ENCODE measurements at regions not wholly inside any gene's neighbourhood (a gene's known extent, or its start where the extent isn't known, plus 50 kb on each side); places are given as distances from the start of the nearest gene placed in this dataset.

DNA sequence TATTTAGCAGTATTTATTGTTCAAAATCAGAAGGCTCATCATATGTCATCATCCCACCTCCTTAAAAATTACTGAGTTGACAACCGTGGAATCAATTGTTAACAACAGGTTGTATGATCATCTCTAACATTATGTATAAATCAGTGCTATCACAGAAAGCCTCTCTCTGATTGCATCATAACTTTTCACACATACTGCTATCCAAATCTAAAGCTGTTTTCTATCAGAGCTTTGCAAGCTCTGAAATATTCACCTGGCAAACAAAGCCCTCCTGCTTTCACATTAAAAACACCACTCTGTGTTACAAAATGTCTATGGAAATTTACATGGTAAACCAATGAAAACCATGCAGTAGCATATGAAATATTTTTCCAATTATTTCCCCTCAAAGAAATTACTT is 310.0 kb downstream of the PDGFC start:
- Histone ChIP-seq H3K14ac (replicated peaks; ENCODE audit: low read depth, low read length) (no peak overlapping the region), H2BK20ac (ENCODE audit: low read depth, low read length) (no peak overlapping the region), H4K8ac (ENCODE audit: low read depth in 2 of 2, low read length in 2 of 2) (no peak overlapping the region), H2BK15ac (ENCODE audit: low read depth, low read length) (no peak overlapping the region), H3K36me3 (ENCODE audit: control insufficient read depth, insufficient read depth, low read length) (no peaks in the 10 kb centered on the region), H2BK5ac (ENCODE audit: low read depth, low read length, poor library complexity, severe bottlenecking) (no peak overlapping the region), H3K4ac (ENCODE audit: low read depth, low read length) (no peak overlapping the region), H3K18ac (ENCODE audit: low read depth, low read length) (no peak overlapping the region), H4K20me1 (ENCODE audit: insufficient read depth, low read length) (no peaks in the 10 kb centered on the region), H3K27ac (ENCODE audit: insufficient read depth, low read length) (no peak overlapping the region), H3K27me3 (ENCODE audit: control insufficient read depth, insufficient read depth, low read length) (no peaks in the 10 kb centered on the region), H2BK120ac (ENCODE audit: low read depth, low read length) (no peak overlapping the region), H3K4me1 (ENCODE audit: control insufficient read depth, insufficient read depth, low read length) (no peaks in the 10 kb centered on the region), H3K9me1 (ENCODE audit: insufficient read depth, low read length) (no peaks in the 10 kb centered on the region), H3K23ac (ENCODE audit: low read depth, low read length) (no peak overlapping the region), H2AFZ (replicated peaks; ENCODE audit: low read length, poor library complexity) (no peak overlapping the region), H4K5ac (ENCODE audit: low read depth, low read length) (no peak overlapping the region), H2AK5ac (ENCODE audit: low read depth, low read length) (no peak overlapping the region), H3K79me1 (ENCODE audit: low read depth in 1 of 2, low read length in 2 of 2) (no peaks in the 10 kb centered on the region), H2AK9ac (replicated peaks; ENCODE audit: low read depth, low read length, poor library complexity) (no peak overlapping the region), H3K56ac (ENCODE audit: extremely low read depth, insufficient read depth, low read length) (no peak overlapping the region), H3K9me3 (ENCODE audit: control insufficient read depth, insufficient read depth, low read length) (no peaks in the 10 kb centered on the region), H3K9ac (ENCODE audit: low read depth, low read length) (no peak overlapping the region), H4K91ac (ENCODE audit: insufficient read depth, low read depth, low read length) (no peak overlapping the region), H3K4me2 (ENCODE audit: low read depth, low read length) (no peak overlapping the region), H3K4me3 (ENCODE audit: insufficient read depth, low read depth, low read length) (no peak overlapping the region)
- dilution Hi-C loops (cut with HindIII; ENCODE audit: low sequenced_read_pairs, unreplicated experiment) (no loop called here), intact Hi-C loops (cut with micrococcal nuclease) (no loop called here), in situ Hi-C loops (cut with MboI; ENCODE audit: low sequenced_read_pairs) (no loop called here)
- WGBS, 2 experiments (ENCODE audit: extremely low coverage in 2 of 2, insufficient read length in 1 of 2) = no CpG with 5 or more reads among the region's 1 CpG
- DNase-seq = no peak
- TF ChIP-seq CEBPB (IDR thresholded peaks at IDR 0.05; ENCODE audit: low read depth, low read length) = peak; percentile 68
- no peak for TF ChIP-seq BHLHE40 (IDR thresholded peaks at IDR 0.05; ENCODE audit: low read depth, low read length)
- no peak for TF ChIP-seq CHD1 (IDR thresholded peaks at IDR 0.05; ENCODE audit: low read depth, low read length)
- no peak for TF ChIP-seq RFX5 (IDR thresholded peaks at IDR 0.05; ENCODE audit: low read depth, low read length)
- no peak for TF ChIP-seq SMC3 (IDR thresholded peaks at IDR 0.05; ENCODE audit: low read depth, low read length)
- no peak for TF ChIP-seq MXI1 (IDR thresholded peaks at IDR 0.05; ENCODE audit: borderline replicate concordance, low read depth, low read length)
- CTCF ChIA-PET = no interaction called here
- BruUV-seq (replicated peaks) = no TSS peak
- POLR2A ChIA-PET (ENCODE audit: unreplicated experiment) = no interaction called here
- ATAC-seq (ENCODE audit: low read depth) = no peak
